SK-N-SH (cell line): ENCODE measurements at regions not wholly inside any gene's neighbourhood (a gene's known extent, or its start where the extent isn't known, plus 50 kb on each side); places are given as distances from the start of the nearest gene placed in this dataset.
A peak's percentile ranks its signal among the peaks of the same experiment; 100 is the strongest.
"Not testable (repeated sequence)": the region's sequence is repeated elsewhere in the genome, so short reads cannot be mapped to it uniquely, and the experiment has no call there.

Source experiments
- CTCF ChIA-PET: fragments of 300-600, 350-600 bp; formaldehyde crosslinking; extraction: SDS; loops from one replicate; lab custom pipeline; 2021; lab: Yijun Ruan, JAX
- POLR2A ChIA-PET: fragments of 350-600 bp; sonication (Branson Sonifier 250); formaldehyde crosslinking; extraction: SDS; loops from one replicate; lab custom pipeline; 2020; ENCODE audit warnings: antibody characterized with exemption, inconsistent platforms; lab: Yijun Ruan, JAX
- DNase-seq: peaks from one replicate; pipeline ENCODE4 v3.0.0; 2012
- H2AFZ ChIP-seq: fragments of 200-600 bp; sonication (generic); 2 replicates; pipeline ENCODE4 v1.8.1; 2016; ENCODE audit warnings: antibody characterized with exemption, mild to moderate bottlenecking, low read depth
- H3F3A ChIP-seq: fragments of 200-600 bp; sonication (generic); replicated peaks from 2 replicates; pipeline ENCODE3; 2016; ENCODE audit warnings: antibody characterized with exemption, mild to moderate bottlenecking; ENCODE audit not compliant: insufficient read depth
- H3K27ac ChIP-seq, 2 experiments: fragments of 200-500 bp in 1 of 2; fragments of 200-600 bp in 1 of 2; sonication (Bioruptor generic) in 1 of 2; sonication (generic), shearing (Covaris generic) in 1 of 2; 2 replicates each; pipeline versions ENCODE4 v1.5.1 to v1.6.1; 2014 to 2016; ENCODE audit warnings: low read depth in 2 of 2, inconsistent platforms in 1 of 2, low read length in 1 of 2, mild to moderate bottlenecking in 1 of 2, mixed read lengths in 1 of 2
- H3K27me3 ChIP-seq: fragments of 200-600 bp; sonication (generic), shearing (Covaris generic); 2 replicates; pipeline ENCODE4 v1.6.1; 2016; ENCODE audit warnings: mixed run types; ENCODE audit not compliant: insufficient read depth
- H3K36me3 ChIP-seq, 2 experiments: fragments of 200-500 bp in 1 of 2; fragments of 200-600 bp in 1 of 2; sonication (Bioruptor generic) in 1 of 2; sonication (generic) in 1 of 2; replicated peaks in 1 of 2; 2 replicates each; pipeline versions ENCODE3 to v1.5.1; 2014 to 2016; ENCODE audit warnings: low read length in 1 of 2, mild to moderate bottlenecking in 1 of 2; ENCODE audit not compliant: insufficient read depth in 2 of 2, control insufficient read depth in 1 of 2
- H3K4me1 ChIP-seq, 2 experiments: fragments of 200-500 bp in 1 of 2; fragments of 200-600 bp in 1 of 2; sonication (Bioruptor generic) in 1 of 2; sonication (generic), shearing (Covaris generic) in 1 of 2; 2 replicates each; pipeline versions ENCODE4 v1.5.1 to v1.6.1; 2014 to 2016; ENCODE audit warnings: low read depth in 1 of 2, low read length in 1 of 2, mixed run types in 1 of 2; ENCODE audit not compliant: insufficient read depth in 2 of 2, control insufficient read depth in 1 of 2
- H3K4me2 ChIP-seq: fragments of 200-600 bp; sonication (generic), shearing (Covaris generic); 2 replicates; pipeline ENCODE4 v1.6.1; 2017; ENCODE audit warnings: mixed run types
- H3K4me3 ChIP-seq, 2 experiments: fragments of 200-500 bp in 1 of 2; fragments of 200-600 bp in 1 of 2; sonication (Bioruptor generic) in 1 of 2; sonication (generic), shearing (Covaris generic) in 1 of 2; 2 replicates each; pipeline versions ENCODE4 v1.5.1 to v1.8.1; 2014 to 2016; ENCODE audit warnings: low read depth in 2 of 2, inconsistent platforms in 1 of 2, low read length in 1 of 2, mild to moderate bottlenecking in 1 of 2, mixed read lengths in 1 of 2, moderate library complexity in 1 of 2
- H3K79me2 ChIP-seq: fragments of 200-600 bp; sonication (generic); 2 replicates; pipeline ENCODE4 v1.8.1; 2017; ENCODE audit warnings: mild to moderate bottlenecking; ENCODE audit not compliant: insufficient read depth
- H3K9ac ChIP-seq: fragments of 200-600 bp; sonication (generic); 2 replicates; pipeline ENCODE4 v1.6.1; 2017; ENCODE audit warnings: mixed run types
- H3K9me2 ChIP-seq: fragments of 200-600 bp; sonication (generic); 2 replicates; pipeline ENCODE4 v1.6.1; 2017; ENCODE audit warnings: mixed run types
- H3K9me3 ChIP-seq: fragments of 200-600 bp; sonication (generic); 2 replicates; pipeline ENCODE4 v1.6.1; 2017; ENCODE audit warnings: mixed run types, mild to moderate bottlenecking, moderate library complexity
- H4K20me1 ChIP-seq: fragments of 200-600 bp; sonication (generic); 2 replicates; pipeline ENCODE4 v1.6.1; 2017; ENCODE audit warnings: mild to moderate bottlenecking, mixed run types; ENCODE audit not compliant: insufficient read depth
- GABPA ChIP-seq: IDR thresholded peaks from 2 replicates; pipeline ENCODE4 v1.4.0; 2012; ENCODE audit warnings: low read depth, mild to moderate bottlenecking
- POLR2AphosphoS5 ChIP-seq: IDR thresholded peaks from 2 replicates; pipeline ENCODE4 v1.6.1; 2012; ENCODE audit warnings: low read depth, low read length
- TEAD4 ChIP-seq: IDR thresholded peaks from 2 replicates; pipeline ENCODE4 v1.4.0; 2012; ENCODE audit warnings: mild to moderate bottlenecking, borderline replicate concordance; ENCODE audit not compliant: insufficient read depth
- WGBS: methylation state at CpG from one replicate; pipeline ENCODE4 v1.1.6; 2017; ENCODE audit warnings: low lambda C conversion rate; 5-methylcytosine and 5-hydroxymethylcytosine counted together
- TF ChIP-seq, protein P1 (sequence below): IDR thresholded peaks from 2 replicates; pipeline ENCODE4 v1.4.0; 2012; ENCODE audit warnings: low read depth, borderline replicate concordance

DNA sequence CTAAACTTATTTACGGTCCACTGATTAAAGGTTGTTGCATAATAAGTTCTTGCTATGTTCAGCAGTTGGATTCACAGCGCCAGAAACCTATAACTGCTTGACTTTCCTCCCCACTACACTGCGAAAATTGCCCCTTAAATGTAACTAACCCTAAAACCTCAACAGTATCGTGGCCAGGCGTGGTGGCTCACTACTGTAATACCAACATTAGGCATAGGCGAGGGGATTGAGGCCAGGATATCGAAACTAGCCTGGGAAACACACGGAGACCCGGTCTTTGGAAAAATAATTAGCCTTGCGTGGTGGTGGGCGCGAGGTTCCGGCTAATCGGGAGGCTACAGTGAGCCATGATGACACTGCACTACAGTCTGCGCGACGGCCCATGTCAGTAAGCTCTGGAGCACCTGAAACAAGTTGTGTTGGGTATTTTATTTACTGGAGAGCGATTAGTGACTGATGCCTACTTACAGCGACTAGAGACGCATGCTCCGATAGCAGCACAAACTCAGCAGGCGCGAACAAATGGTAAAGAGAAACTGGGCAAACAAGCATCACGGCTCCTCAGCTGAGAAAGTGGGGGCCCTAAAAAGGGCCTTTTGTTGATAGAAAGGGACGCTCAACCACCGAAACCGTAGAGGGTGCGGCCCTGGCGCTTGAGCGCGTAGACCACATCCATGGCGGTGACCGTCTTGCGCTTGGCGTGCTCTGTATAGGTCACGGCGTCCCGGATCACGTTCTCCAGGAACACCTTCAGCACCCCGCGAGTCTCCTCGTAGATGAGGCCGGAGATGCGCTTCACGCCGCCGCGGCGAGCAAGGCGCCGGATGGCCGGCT is 81.4 kb downstream of the OR2B2 start:
- not testable (repeated sequence) for H3K36me3 ChIP-seq, H3K9me2 ChIP-seq, H3K9me3 ChIP-seq, H2AFZ ChIP-seq, H4K20me1 ChIP-seq, H3K27me3 ChIP-seq
- Histone ChIP-seq H3K4me2 (peak overlapping the region; percentile 82), H3K4me3 (peak overlapping the region; percentile 78 to 82), H3F3A (peaks cover 30% of the 10 kb centered on the region), H3K9ac (peak overlapping the region; percentile 76), H3K27ac (peak overlapping the region; percentile 75 to 96), H3K79me2 (peaks cover 31% of the 10 kb centered on the region), H3K4me1 (peaks cover 0 to 12% of the 10 kb centered on the region in 2 experiments; a peak in 3 of 4 replicates)
- POLR2A ChIA-PET: interaction anchor here (0.9 to 11.5 kb wide), 14 partner anchors 9 to 1810 kb away, joined by 3 to 578 read pairs (median 6); a partner anchor contains a TSS
- TF ChIP-seq, protein P1, sequence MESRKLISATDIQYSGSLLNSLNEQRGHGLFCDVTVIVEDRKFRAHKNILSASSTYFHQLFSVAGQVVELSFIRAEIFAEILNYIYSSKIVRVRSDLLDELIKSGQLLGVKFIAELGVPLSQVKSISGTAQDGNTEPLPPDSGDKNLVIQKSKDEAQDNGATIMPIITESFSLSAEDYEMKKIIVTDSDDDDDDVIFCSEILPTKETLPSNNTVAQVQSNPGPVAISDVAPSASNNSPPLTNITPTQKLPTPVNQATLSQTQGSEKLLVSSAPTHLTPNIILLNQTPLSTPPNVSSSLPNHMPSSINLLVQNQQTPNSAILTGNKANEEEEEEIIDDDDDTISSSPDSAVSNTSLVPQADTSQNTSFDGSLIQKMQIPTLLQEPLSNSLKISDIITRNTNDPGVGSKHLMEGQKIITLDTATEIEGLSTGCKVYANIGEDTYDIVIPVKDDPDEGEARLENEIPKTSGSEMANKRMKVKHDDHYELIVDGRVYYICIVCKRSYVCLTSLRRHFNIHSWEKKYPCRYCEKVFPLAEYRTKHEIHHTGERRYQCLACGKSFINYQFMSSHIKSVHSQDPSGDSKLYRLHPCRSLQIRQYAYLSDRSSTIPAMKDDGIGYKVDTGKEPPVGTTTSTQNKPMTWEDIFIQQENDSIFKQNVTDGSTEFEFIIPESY: peak; percentile 71
- peak; percentile 73; the same call in 1 of the 2 replicates for TF ChIP-seq POLR2AphosphoS5
- 5% methylated on average over 24 of the region's 52 CpGs for WGBS
- CTCF ChIA-PET: interaction anchor here (1.3 kb wide), 1 partner anchor 65 kb away, joined by 3 read pairs; no protein-coding TSS in a partner anchor
- DNase-seq: peak; percentile 35

DNA sequence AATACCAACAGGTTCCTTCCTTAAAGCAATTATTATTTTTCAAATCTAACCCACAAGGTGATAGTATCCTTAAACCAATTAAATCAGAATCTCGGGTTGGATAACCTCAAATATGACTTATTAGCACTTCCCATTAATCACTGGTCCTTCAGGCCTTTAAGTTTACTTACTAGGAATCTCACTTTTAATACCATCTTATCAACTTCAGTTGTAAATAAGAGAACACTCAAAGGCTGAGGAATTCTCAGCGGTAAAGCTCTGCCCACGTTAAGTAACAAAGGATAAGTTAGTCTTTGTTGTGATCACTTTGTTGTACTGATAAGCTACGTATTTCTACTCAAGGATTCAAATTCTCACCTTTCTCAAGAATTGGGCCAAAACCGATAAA is 82.0 kb downstream of the OR2B2 start:
- Histone ChIP-seq H3K27ac (peak overlapping the region; percentile 75 to 96), H2AFZ (no peak overlapping the region), H3K4me3 (peak overlapping the region; percentile 78 to 82), H3K9me3 (no peaks in the 10 kb centered on the region), H3K79me2 (peaks cover 30% of the 10 kb centered on the region), H3K27me3 (no peaks in the 10 kb centered on the region), H3K36me3 (peaks cover 0 to 10% of the 10 kb centered on the region in 2 experiments), H3K4me1 (peaks cover 0 to 9% of the 10 kb centered on the region in 2 experiments; a peak in 3 of 4 replicates), H3K9ac (peak overlapping the region; percentile 76), H3F3A (peaks cover 30% of the 10 kb centered on the region), H4K20me1 (no peaks in the 10 kb centered on the region), H3K9me2 (no peaks in the 10 kb centered on the region), H3K4me2 (peak overlapping the region; percentile 82)
- TF ChIP-seq TEAD4 (peak; percentile 35; the same call in 1 of the 2 replicates), GABPA (no peak)
- CTCF ChIA-PET: interaction anchor here (1.3 kb wide), 1 partner anchor 66 kb away, joined by 3 read pairs; no protein-coding TSS in a partner anchor
- no peak for DNase-seq
- POLR2A ChIA-PET: interaction anchor here (0.7 to 11.5 kb wide), 16 partner anchors 8 to 1810 kb away, joined by 3 to 578 read pairs (median 6); a partner anchor contains a TSS
- under 1% methylated on average over 5 of the region's 5 CpGs for WGBS
